ENCODE measurements at regions not wholly inside any gene's neighbourhood (a gene's known extent, or its start where the extent isn't known, plus 50 kb on each side); places are given as distances from the start of the nearest gene placed in this dataset.

GRCh38 chr1:72634946-72635345 is 352.6 kb upstream of the NEGR1 start:
- ChIA-PET POLR2A (interaction anchor here (0.6 to 0.7 kb wide), 2 partner anchors 223 to 350 kb away, joined by 3 to 5 read pairs; no protein-coding TSS in a partner anchor), CTCF (interaction anchor here (2.4 kb wide), 1 partner anchor 11 kb away, joined by 22 read pairs; no protein-coding TSS in a partner anchor)
- no peak for TF ChIP-seq CTCF (IDR thresholded peaks at IDR 0.05; ENCODE audit: low read depth, low read length)
- no peak for DNase-seq (ENCODE audit: low read depth, low spot score)
- H3K9me3 ChIP-seq (ENCODE audit: control insufficient read depth, insufficient read depth, low read length), result no peaks in the 10 kb centered on the region
- H3K27ac ChIP-seq (ENCODE audit: low read depth, low read length), result no peak overlapping the region
- H3K27me3 ChIP-seq (ENCODE audit: control insufficient read depth, insufficient read depth, low read length), result no peaks in the 10 kb centered on the region
- no peak overlapping the region for H3K4me3 ChIP-seq (ENCODE audit: low read depth, low read length)

- POLR2A ChIA-PET, result no interaction called here
- H3K27me3 ChIP-seq (ENCODE audit: control insufficient read depth, insufficient read depth, low read length), result no peaks in the 10 kb centered on the region
- H3K27ac ChIP-seq (ENCODE audit: low read depth, low read length), result no peak overlapping the region
- H3K9me3 ChIP-seq (ENCODE audit: control insufficient read depth, insufficient read depth, low read length), result no peaks in the 10 kb centered on the region
- DNase-seq (ENCODE audit: low read depth, low spot score), result no peak
- H3K4me3 ChIP-seq (ENCODE audit: low read depth, low read length), result no peak overlapping the region
- CTCF ChIA-PET, result no interaction called here
- no peak for TF ChIP-seq CTCF (IDR thresholded peaks at IDR 0.05; ENCODE audit: low read depth, low read length)
These were observed 349.1 kb upstream of the NEGR1 start for GRCh38 chr1:72631449-72631848.

DNA sequence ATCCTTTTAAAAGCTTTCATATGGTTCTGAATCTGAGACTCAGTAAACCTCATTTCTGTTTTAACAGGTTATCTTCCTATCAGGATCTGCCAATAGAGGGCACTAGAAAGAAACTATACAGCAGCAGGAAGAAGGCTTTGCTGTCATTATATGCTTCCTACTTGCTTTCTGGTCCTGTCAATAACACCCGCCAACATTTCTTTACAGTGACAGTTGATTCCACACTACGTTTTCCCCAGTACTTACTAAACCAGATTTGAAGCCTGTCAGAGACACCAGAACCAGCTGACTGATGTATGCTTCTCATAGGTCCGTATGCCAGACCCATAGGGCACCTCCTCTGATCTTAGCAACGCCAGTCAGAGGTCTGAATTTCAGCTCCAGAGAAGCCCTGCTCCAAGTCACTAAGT is 341.0 kb upstream of the NEGR1 start:
- DNase-seq (ENCODE audit: low read depth, low spot score), result peak; percentile 11

DNA sequence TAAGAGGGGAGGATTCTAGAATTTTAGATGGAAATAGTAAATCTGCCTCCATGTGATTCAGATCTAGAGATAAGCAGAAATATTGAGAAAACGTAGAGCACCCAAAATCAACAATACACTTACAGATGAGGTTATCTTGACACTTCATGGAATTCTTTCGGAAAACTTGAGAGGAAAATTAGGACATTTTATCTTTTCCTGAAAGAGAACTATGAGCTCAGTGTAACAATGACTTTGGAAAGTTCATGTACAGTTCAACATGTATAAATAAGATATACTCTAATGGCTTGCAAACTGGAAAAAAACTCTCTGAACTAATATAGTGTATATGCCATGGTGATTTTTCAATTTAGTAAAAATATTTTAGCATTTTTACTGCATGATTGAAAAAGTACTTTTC is 338.1 kb upstream of the NEGR1 start:
- no peaks in the 10 kb centered on the region for H3K27me3 ChIP-seq (ENCODE audit: control insufficient read depth, insufficient read depth, low read length)
- H3K4me3 ChIP-seq (ENCODE audit: low read depth, low read length), result no peak overlapping the region
- no peak overlapping the region for H3K27ac ChIP-seq (ENCODE audit: low read depth, low read length)
- ChIA-PET POLR2A (no interaction called here), CTCF (no interaction called here)
- H3K9me3 ChIP-seq (ENCODE audit: control insufficient read depth, insufficient read depth, low read length), result no peaks in the 10 kb centered on the region
- DNase-seq (ENCODE audit: low read depth, low spot score), result no peak
- no peak for TF ChIP-seq CTCF (IDR thresholded peaks at IDR 0.05; ENCODE audit: low read depth, low read length)

More for the DNA sequence above, 341.0 kb upstream of the NEGR1 start:
- ChIA-PET CTCF (interaction anchor here (0.6 to 4.9 kb wide), 17 partner anchors 8 to 1943 kb away, joined by 3 to 22 read pairs (median 4); no protein-coding TSS in a partner anchor), POLR2A (interaction anchor here (0.7 kb wide), 1 partner anchor 1395 kb away, joined by 3 read pairs; no protein-coding TSS in a partner anchor)
- Histone ChIP-seq H3K4me3 (ENCODE audit: low read depth, low read length) (no peak overlapping the region), H3K27ac (ENCODE audit: low read depth, low read length) (no peak overlapping the region), H3K27me3 (ENCODE audit: control insufficient read depth, insufficient read depth, low read length) (no peaks in the 10 kb centered on the region), H3K9me3 (ENCODE audit: control insufficient read depth, insufficient read depth, low read length) (no peaks in the 10 kb centered on the region)
- peak; percentile 76 for TF ChIP-seq CTCF (IDR thresholded peaks at IDR 0.05; ENCODE audit: low read depth, low read length)

DNA sequence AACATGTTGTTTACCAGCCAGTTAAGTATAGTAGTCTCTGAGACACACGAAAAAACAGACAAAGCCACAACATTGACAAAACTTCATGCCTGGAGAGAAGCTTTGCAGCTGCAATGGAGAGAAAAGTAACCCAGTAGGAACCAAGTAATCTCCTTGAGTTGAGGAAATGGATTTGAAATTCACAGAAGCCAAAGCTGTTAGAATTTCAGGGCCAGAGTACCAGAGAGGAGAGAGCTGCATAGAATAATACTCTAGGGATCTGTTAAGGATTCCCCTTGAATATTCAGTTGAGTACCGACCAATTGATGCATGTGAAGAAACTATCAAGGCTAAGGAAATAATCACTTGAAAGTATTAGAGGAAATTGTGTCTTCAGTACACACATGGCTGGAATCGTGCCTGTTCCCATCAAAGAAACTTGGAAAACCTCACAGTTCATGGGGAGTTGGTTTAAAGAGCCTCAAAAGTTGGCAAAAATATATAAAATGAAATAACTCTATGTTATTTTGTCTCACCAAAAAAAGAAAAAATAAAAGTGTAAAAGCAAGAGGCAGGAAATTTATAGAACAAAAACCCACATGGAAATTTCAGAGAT is 324.0 kb upstream of the NEGR1 start:
- ChIA-PET POLR2A (no interaction called here), CTCF (interaction anchor here (1.8 kb wide), 1 partner anchor 18 kb away, joined by 4 read pairs; no protein-coding TSS in a partner anchor)
- Histone ChIP-seq H3K27me3 (ENCODE audit: control insufficient read depth, insufficient read depth, low read length) (no peaks in the 10 kb centered on the region), H3K9me3 (ENCODE audit: control insufficient read depth, insufficient read depth, low read length) (no peaks in the 10 kb centered on the region), H3K27ac (ENCODE audit: low read depth, low read length) (no peak overlapping the region), H3K4me3 (ENCODE audit: low read depth, low read length) (no peak overlapping the region)
- no peak for TF ChIP-seq CTCF (IDR thresholded peaks at IDR 0.05; ENCODE audit: low read depth, low read length)
- no peak for DNase-seq (ENCODE audit: low read depth, low spot score)
